ENCODE measurements at regions not wholly inside any gene's neighbourhood (a gene's known extent, or its start where the extent isn't known, plus 50 kb on each side); places are given as distances from the start of the nearest gene placed in this dataset.
"Not testable (repeated sequence)": the region's sequence is repeated elsewhere in the genome, so short reads cannot be mapped to it uniquely, and the experiment has no call there.

DNA sequence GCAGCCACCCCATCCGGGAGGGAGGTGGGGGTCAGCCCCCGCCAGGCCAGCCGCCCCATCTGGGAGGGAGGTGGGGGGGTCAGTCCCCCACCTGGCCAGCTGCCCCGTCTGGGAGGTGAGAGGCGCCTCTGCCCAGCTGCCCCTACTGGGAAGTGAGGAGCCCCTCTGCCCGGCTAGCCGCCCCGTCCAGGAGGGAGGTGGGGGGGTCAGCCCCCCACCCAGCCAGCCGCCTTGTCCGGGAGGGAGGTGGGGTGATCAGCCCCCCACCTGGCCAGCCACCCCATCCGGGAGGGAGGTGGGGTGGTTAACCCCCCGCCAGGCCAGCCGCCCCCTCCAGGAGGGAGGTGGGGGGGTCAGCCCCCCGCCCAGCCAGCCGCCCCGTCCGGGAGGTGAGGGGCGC lies 852.4 kb upstream of the DEFB115 start:
- not testable (repeated sequence) for DNase-seq

DNA sequence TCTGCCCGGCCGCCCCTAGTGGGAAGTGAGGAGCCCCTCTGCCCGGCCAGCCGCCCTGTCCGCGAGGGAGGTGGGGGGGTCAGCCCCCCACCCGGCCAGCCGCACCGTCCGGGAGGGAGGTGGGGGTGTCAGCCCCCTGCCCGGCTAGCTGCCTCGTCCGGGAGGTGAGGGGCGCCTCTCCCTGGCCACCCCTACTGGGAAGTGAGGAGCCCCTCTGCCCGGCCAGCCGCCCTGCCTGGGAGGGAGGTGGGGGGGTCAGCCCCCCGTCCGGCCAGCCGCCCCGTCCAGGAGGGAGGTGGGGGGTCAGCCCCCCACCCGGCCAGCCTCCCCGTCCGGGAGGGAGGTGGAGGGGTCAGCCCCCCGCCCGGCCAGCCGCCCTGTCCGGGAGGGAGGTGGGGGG lies 851.9 kb upstream of the DEFB115 start:
- not testable (repeated sequence) for DNase-seq

DNA sequence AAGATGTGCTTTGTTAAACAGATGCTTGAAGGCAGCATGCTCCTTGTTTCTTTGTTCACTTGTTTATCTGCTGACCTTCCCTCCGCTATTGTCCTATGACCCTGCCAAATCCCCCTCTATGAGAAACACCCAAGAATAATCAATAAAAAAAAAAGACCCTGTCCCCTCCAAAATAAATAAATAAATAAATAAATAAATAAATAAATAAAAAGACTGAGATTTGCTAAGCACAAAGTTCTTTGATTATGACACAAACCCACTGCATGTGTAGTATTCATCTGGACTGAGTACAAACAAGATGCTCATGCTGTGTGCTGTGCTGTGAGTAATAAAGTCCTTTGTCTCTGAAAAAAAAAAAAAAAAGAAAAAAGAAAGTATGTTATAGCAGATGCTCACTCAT lies 851.1 kb upstream of the DEFB115 start:
- not testable (repeated sequence) for DNase-seq

DNA sequence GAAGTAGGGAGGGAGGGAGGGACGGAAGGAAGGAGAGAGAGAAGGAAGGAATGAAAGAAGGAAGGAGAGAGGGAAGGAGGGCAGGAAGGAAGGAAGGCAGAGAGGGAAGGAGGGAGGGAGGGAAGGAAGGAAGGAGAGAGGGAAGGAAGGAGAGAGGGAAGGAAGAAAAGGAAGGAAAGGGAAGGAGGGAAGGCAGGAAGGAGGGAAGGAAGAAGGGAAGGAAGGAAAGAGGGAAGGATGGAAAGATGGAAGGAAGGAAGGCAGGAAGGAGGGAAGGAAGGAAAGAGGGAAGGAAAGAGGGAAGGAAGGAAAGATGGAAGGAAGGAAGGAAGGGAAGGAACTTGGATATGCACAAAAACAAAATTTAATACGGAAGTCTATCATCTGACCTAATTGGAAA lies 844.5 kb upstream of the DEFB115 start:
- DNase-seq: no peak

DNA sequence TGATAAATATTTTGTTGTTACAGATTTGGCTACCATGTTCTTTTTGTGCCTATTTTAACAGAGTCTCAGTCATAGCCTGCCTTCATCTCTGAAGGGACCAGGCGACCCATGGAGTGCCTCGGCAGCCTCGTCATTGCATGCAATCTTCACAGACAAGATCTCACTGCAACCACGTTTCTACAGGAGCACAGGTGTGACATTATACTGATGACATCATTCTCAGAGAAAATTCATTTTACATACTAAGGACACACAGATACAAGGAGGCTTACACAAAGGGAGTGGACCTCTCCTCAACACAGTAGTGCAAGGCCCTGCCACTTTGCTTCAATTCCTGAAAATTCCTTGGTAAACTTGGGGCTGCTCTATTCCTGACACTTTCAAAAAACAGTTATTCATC lies 840.1 kb upstream of the DEFB115 start:
- not testable (repeated sequence) for DNase-seq

DNA sequence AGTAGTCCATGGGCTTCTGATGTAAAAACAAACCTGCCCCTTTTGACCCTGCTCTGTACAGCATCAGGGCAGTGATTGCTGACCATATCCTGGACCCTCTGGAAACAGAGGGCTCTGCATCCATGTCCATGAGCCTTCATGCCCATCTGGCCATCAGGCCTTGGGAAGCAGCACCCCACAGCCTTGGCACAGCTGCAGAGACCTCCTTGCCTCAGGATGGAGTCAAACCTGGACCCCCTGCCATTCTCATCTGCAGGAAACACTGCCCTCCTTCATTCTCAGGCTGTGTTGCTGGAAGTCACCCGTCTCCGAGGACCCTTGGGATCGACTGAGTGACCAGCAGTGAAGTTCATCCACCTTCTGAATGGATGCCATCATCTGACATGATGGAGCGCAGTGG lies 839.1 kb upstream of the DEFB115 start:
- not testable (repeated sequence) for DNase-seq

DNA sequence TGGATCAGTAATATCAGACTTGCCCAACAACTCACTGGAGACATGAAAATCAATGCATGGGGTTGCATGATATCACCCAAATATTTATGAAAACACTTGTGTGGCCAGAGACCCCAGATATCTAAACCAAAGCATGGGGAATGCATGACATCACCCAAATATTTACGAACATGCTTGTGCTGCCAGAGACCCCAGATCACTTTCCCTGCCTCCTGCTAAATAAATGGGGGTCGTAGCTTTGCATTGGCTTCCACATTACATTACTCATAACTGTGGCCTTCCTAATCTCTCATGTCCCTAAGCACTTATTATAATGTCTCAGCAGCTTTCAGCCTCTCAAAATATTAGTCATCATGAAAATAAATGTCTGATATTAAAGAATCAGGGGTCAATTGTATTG lies 838.0 kb upstream of the DEFB115 start:
- DNase-seq: no peak

DNA sequence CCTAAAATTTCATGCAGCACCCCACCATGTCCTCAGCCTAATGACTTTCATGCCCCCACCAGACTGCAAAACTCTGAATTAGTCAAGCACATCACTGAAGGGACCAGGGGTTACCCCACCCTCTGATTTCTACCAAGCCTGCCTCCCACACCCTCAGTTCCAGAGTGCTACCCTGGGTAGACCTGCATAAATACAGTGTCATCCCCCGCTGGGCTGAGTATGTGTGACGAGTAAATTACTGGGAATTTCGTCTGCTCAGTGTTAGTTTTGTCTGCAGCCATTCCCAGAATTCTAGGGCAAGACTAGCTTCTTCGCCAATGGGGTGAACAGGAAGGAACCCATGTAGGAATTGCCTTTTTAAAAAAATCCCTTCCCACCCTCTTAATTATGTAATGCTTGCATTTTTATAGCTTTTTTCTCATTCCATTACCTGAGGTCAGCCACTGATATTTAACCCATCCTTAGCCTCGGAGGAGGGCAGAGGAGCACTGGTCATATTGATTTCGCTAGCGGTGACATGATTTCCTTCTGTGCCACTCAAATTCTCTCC lies 837.5 kb upstream of the DEFB115 start:
- not testable (repeated sequence) for DNase-seq

Data from CD4-positive, alpha-beta T cell treated with Interleukin-17A for 4 hours (primary cell).